Gastroesophageal sphincter (tissue), 4 donors: ENCODE measurements at regions not wholly inside any gene's neighbourhood (a gene's known extent, or its start where the extent isn't known, plus 50 kb on each side); places are given as distances from the start of the nearest gene placed in this dataset.
"Not testable (repeated sequence)": the region's sequence is repeated elsewhere in the genome, so short reads cannot be mapped to it uniquely, and the experiment has no call there.

Experiments used
- ATAC-seq: fragments of 150-250 bp; one replicate; pipeline ENCODE4 v1.9.1; 2016; ENCODE audit warnings: mild to moderate bottlenecking, moderate library complexity
- H3K27ac ChIP-seq, 4 donors: fragments of 200-600 bp; sonication (generic) in 3 of 4; 1 replicate in 3 of 4; 2 replicates in 1 of 4; pipeline ENCODE4 v1.5.1; 2016 to 2019
- H3K27me3 ChIP-seq: fragments of 200-600 bp; sonication (generic); one replicate; pipeline ENCODE4 v1.5.1; 2019
- H3K36me3 ChIP-seq, 2 donors: fragments of 200-600 bp; sonication (generic); one replicate each; pipeline ENCODE4 v1.5.1; 2019; ENCODE audit warnings: control low read depth in 1 of 2
- H3K4me1 ChIP-seq, 3 donors: fragments of 200-600 bp; sonication (generic); 1 replicate in 2 of 3; 2 replicates in 1 of 3; pipeline ENCODE4 v1.5.1; 2016 to 2019; ENCODE audit warnings: control low read depth in 2 of 3
- H3K4me3 ChIP-seq, 2 donors: fragments of 200-600 bp; sonication (generic); one replicate each; pipeline ENCODE4 v1.5.1; 2019; ENCODE audit warnings: mild to moderate bottlenecking in 1 of 2, moderate library complexity in 1 of 2
- H3K9me3 ChIP-seq, 3 donors: fragments of 200-600 bp; sonication (generic); one replicate each; pipeline ENCODE4 v1.5.1; 2017 to 2019; ENCODE audit warnings: control low read depth in 2 of 3
- CTCF ChIP-seq, 4 experiments: fragments of 200-600 bp in 2 of 4; fragments of 450-650 bp in 2 of 4; sonication (generic) in 1 of 4; IDR thresholded peaks; one replicate each; pipeline ENCODE4 v1.5.1; 2017 to 2019; ENCODE audit warnings: antibody characterized with exemption in 4 of 4, mild to moderate bottlenecking in 2 of 4, moderate library complexity in 2 of 4
- EP300 ChIP-seq: sonication (generic); formaldehyde crosslinking; IDR thresholded peaks from one replicate; pipeline ENCODE4 v1.6.1; 2017; ENCODE audit warnings: antibody characterized with exemption, mild to moderate bottlenecking
- POLR2A ChIP-seq, 2 donors: fragments of 450-650 bp; IDR thresholded peaks; one replicate each; pipeline ENCODE4 v1.6.1; 2017; ENCODE audit warnings: antibody characterized with exemption in 2 of 2, mild to moderate bottlenecking in 2 of 2, moderate library complexity in 1 of 2
- POLR2AphosphoS5 ChIP-seq: sonication (generic); formaldehyde crosslinking; IDR thresholded peaks from one replicate; pipeline ENCODE4 v1.6.1; 2017; ENCODE audit warnings: antibody characterized with exemption
- WGBS, 2 donors: methylation state at CpG; one replicate each; pipeline ENCODE4 v1.1.5; 2018; ENCODE audit warnings: low coverage in 1 of 2; 5-methylcytosine and 5-hydroxymethylcytosine counted together

- 93 to 100% methylated on average over 1 to 2 of the region's 2 CpGs for WGBS, 2 donors
These were observed 149.7 kb upstream of the FNDC3A start for GRCh38 chr13:48826039-48826438.

GRCh38 chr13:48826922-48827454 lies 148.7 kb upstream of the FNDC3A start:
- not testable (repeated sequence) for ATAC-seq, H3K27me3 ChIP-seq, H3K27ac ChIP-seq, H3K4me3 ChIP-seq, H3K36me3 ChIP-seq, H3K4me1 ChIP-seq
- peaks cover 0 to 22% (median 0%) of the 10 kb centered on the region in 3 donors for H3K9me3 ChIP-seq
- 36% methylated on average over 2 of the region's 2 CpGs; no CpG with 5 or more reads in 1 of the 2 donors for WGBS, 2 donors

More at GRCh38 chr13:48826039-48826438, 149.7 kb upstream of the FNDC3A start:
- no peak overlapping the region for H3K4me3 ChIP-seq
- no peaks in the 10 kb centered on the region for H3K27me3 ChIP-seq
- no peaks in the 10 kb centered on the region for H3K4me1 ChIP-seq
- H3K27ac ChIP-seq = no peak overlapping the region
- peaks cover 0 to 14% (median 0%) of the 10 kb centered on the region in 3 donors for H3K9me3 ChIP-seq
- no peak for ATAC-seq
- TF ChIP-seq POLR2AphosphoS5 = no peak
- TF ChIP-seq POLR2A (IDR thresholded peaks at IDR 0.05) = no peak
- no peak for TF ChIP-seq CTCF (IDR thresholded peaks at IDR 0.05)
- no peak for TF ChIP-seq EP300
- no peaks in the 10 kb centered on the region for H3K36me3 ChIP-seq

- no peak for ATAC-seq
- 84% methylated on average over 2 of the region's 2 CpGs; no CpG with 5 or more reads in 1 of the 2 donors for WGBS, 2 donors
- TF ChIP-seq CTCF (IDR thresholded peaks at IDR 0.05) (no peak), POLR2A (IDR thresholded peaks at IDR 0.05) (no peak)
- Histone ChIP-seq H3K36me3 (no peaks in the 10 kb centered on the region), H3K4me3 (no peak overlapping the region), H3K27ac (no peak overlapping the region), H3K4me1 (no peaks in the 10 kb centered on the region), H3K27me3 (no peaks in the 10 kb centered on the region), H3K9me3 (peaks cover 0 to 25% (median 0%) of the 10 kb centered on the region in 3 donors)
These were observed 148.0 kb upstream of the FNDC3A start for GRCh38 chr13:48827709-48828108.

- Histone ChIP-seq H3K4me1 (no peaks in the 10 kb centered on the region), H3K27me3 (no peaks in the 10 kb centered on the region), H3K9me3 (peaks cover 0 to 30% (median 0%) of the 10 kb centered on the region in 3 donors), H3K4me3 (no peak overlapping the region), H3K36me3 (no peaks in the 10 kb centered on the region), H3K27ac (no peak overlapping the region)
- no peak for ATAC-seq
- 9 to 38% methylated on average over 2 of the region's 2 CpGs for WGBS, 2 donors
- no peak for TF ChIP-seq EP300
- no peak for TF ChIP-seq POLR2AphosphoS5
- no peak for TF ChIP-seq POLR2A (IDR thresholded peaks at IDR 0.05)
- TF ChIP-seq CTCF (IDR thresholded peaks at IDR 0.05) = no peak
These were observed 146.7 kb upstream of the FNDC3A start for GRCh38 chr13:48828962-48829411.

GRCh38 chr13:48829536-48829935 lies 146.2 kb upstream of the FNDC3A start:
- H3K4me1 ChIP-seq = no peaks in the 10 kb centered on the region
- no peak overlapping the region for H3K27ac ChIP-seq
- no peak for ATAC-seq
- no peak for TF ChIP-seq POLR2AphosphoS5
- no peak for TF ChIP-seq EP300
- no peak for TF ChIP-seq POLR2A (IDR thresholded peaks at IDR 0.05)
- TF ChIP-seq CTCF (IDR thresholded peaks at IDR 0.05) = no peak
- H3K9me3 ChIP-seq = peaks cover 0 to 35% (median 0%) of the 10 kb centered on the region in 3 donors
- H3K36me3 ChIP-seq = no peaks in the 10 kb centered on the region
- 68 to 100% methylated on average over 1 of the region's 1 CpG for WGBS, 2 donors
- H3K27me3 ChIP-seq = no peaks in the 10 kb centered on the region
- H3K4me3 ChIP-seq = no peak overlapping the region
